OCI-LY7 (cell line): ENCODE measurements at regions not wholly inside any gene's neighbourhood (a gene's known extent, or its start where the extent isn't known, plus 50 kb on each side); places are given as distances from the start of the nearest gene placed in this dataset.

Source experiments
- BruUV-seq: library from RNA; stranded (reverse); fragments of 400-500 nt; replicated peaks from 2 replicates; lab custom pipeline; 2021; lab: Mats Ljungman, UMichigan
- CTCF ChIA-PET: fragments of 300-600 bp; sonication (Branson Sonifier 250); formaldehyde crosslinking; loops from one replicate; lab custom pipeline; 2022; ENCODE audit warnings: antibody characterized with exemption; ENCODE audit not compliant: unreplicated experiment; lab: Charles Lee
- POLR2A ChIA-PET: fragments of 300-600 bp; sonication (Branson Sonifier 250); formaldehyde crosslinking; loops from one replicate; lab custom pipeline; 2022; ENCODE audit warnings: antibody characterized with exemption; lab: Charles Lee
- DNase-seq: peaks from one replicate; pipeline ENCODE4 v3.0.0-alpha.2; 2015; ENCODE audit warnings: low spot score
- H2AFZ ChIP-seq: fragments of 200-600 bp; sonication (generic), shearing (Covaris generic); 2 replicates; pipeline ENCODE4 v1.6.1; 2014; ENCODE audit warnings: mild to moderate bottlenecking, antibody characterized with exemption, low read length, moderate library complexity
- H3K27ac ChIP-seq: fragments of 200-600 bp; sonication (generic); 2 replicates; pipeline ENCODE4 v1.5.1; 2014; ENCODE audit warnings: mixed run types, low read depth, mild to moderate bottlenecking, moderate library complexity, low read length, inconsistent platforms; ENCODE audit not compliant: poor library complexity, severe bottlenecking
- H3K36me3 ChIP-seq: fragments of 200-600 bp; sonication (generic); 2 replicates; pipeline ENCODE4 v1.6.1; 2014; ENCODE audit warnings: mild to moderate bottlenecking, antibody characterized with exemption, low read length, moderate library complexity, mixed read lengths; ENCODE audit not compliant: insufficient read depth
- H3K4me1 ChIP-seq: fragments of 200-600 bp; sonication (generic); 2 replicates; pipeline ENCODE4 v1.5.1; 2014; ENCODE audit warnings: mild to moderate bottlenecking, low read length; ENCODE audit not compliant: insufficient read depth, poor library complexity, severe bottlenecking
- H3K4me2 ChIP-seq: fragments of 200-600 bp; sonication (generic); 2 replicates; pipeline ENCODE4 v1.6.1; 2014; ENCODE audit warnings: mild to moderate bottlenecking, low read length
- H3K4me3 ChIP-seq: fragments of 200-600 bp; sonication (generic); 2 replicates; pipeline ENCODE4 v1.5.1; 2014; ENCODE audit warnings: mild to moderate bottlenecking, low read depth, low read length; ENCODE audit not compliant: poor library complexity, severe bottlenecking
- H3K79me2 ChIP-seq: fragments of 200-600 bp; sonication (generic); 2 replicates; pipeline ENCODE4 v1.6.1; 2016; ENCODE audit warnings: low read depth, mild to moderate bottlenecking, low read length, moderate library complexity, mixed read lengths; ENCODE audit not compliant: insufficient read depth
- H3K9me2 ChIP-seq: fragments of 200-600 bp; sonication (generic); 2 replicates; pipeline ENCODE4 v1.6.1; 2016; ENCODE audit warnings: mild to moderate bottlenecking, low read length, mixed read lengths; ENCODE audit not compliant: insufficient read depth
- H3K9me3 ChIP-seq: fragments of 200-600 bp; sonication (generic); 2 replicates; pipeline ENCODE4 v1.6.1; 2014; ENCODE audit warnings: mild to moderate bottlenecking, mixed run types, low read length, mixed read lengths
- H4K20me1 ChIP-seq: fragments of 200-600 bp; sonication (generic); 2 replicates; pipeline ENCODE4 v1.6.1; 2014; ENCODE audit warnings: mild to moderate bottlenecking, antibody characterized with exemption, low read length, moderate library complexity, mixed read lengths; ENCODE audit not compliant: insufficient read depth
- CTCF ChIP-seq: fragments of 200-600 bp; sonication (generic); conservative IDR thresholded peaks from 2 replicates; pipeline ENCODE4 v1.5.1; 2014; ENCODE audit warnings: mild to moderate bottlenecking, antibody characterized with exemption, low read length, moderate library complexity, mixed read lengths
- EZH2phosphoT487 ChIP-seq: fragments of 200-600 bp; sonication (generic); IDR thresholded peaks from 2 replicates; pipeline ENCODE4 v1.6.1; 2018; ENCODE audit warnings: low read depth, borderline replicate concordance, mild to moderate bottlenecking, mixed run types, antibody characterized with exemption, low read length, moderate library complexity, mixed read lengths
- intact Hi-C: fragments of 100-400 bp; cut with micrococcal nuclease; formaldehyde crosslinking; loops from one replicate; pipeline ENCODE4 v1.10.0; 2022; ENCODE audit not compliant: unreplicated experiment

GRCh38 chr13:44750630-44751029 is 174.5 kb upstream of the TSC22D1 start:
- Histone ChIP-seq H3K9me3 (no peaks in the 10 kb centered on the region), H3K4me1 (no peaks in the 10 kb centered on the region), H3K9me2 (no peaks in the 10 kb centered on the region), H3K4me2 (no peak overlapping the region), H3K79me2 (no peaks in the 10 kb centered on the region), H2AFZ (no peak overlapping the region), H3K36me3 (no peaks in the 10 kb centered on the region), H3K4me3 (no peak overlapping the region), H4K20me1 (no peaks in the 10 kb centered on the region), H3K27ac (no peak overlapping the region)
- BruUV-seq, result no TSS peak
- intact Hi-C loops, result no loop called here
- CTCF ChIA-PET, result no interaction called here
- POLR2A ChIA-PET, result no interaction called here
- TF ChIP-seq EZH2phosphoT487 (no peak), CTCF (no peak)
- DNase-seq, result no peak

GRCh38 chr13:44749906-44750305 is 173.8 kb upstream of the TSC22D1 start:
- no peaks in the 10 kb centered on the region for H3K9me2 ChIP-seq
- POLR2A ChIA-PET, result no interaction called here
- no peaks in the 10 kb centered on the region for H3K79me2 ChIP-seq
- no peak overlapping the region for H3K27ac ChIP-seq
- DNase-seq, result no peak
- CTCF ChIA-PET, result no interaction called here
- H3K9me3 ChIP-seq, result no peaks in the 10 kb centered on the region
- H2AFZ ChIP-seq, result no peak overlapping the region
- H4K20me1 ChIP-seq, result no peaks in the 10 kb centered on the region
- BruUV-seq, result no TSS peak
- no peaks in the 10 kb centered on the region for H3K4me1 ChIP-seq
- no peak overlapping the region for H3K4me2 ChIP-seq
- H3K4me3 ChIP-seq, result no peak overlapping the region
- intact Hi-C loops, result no loop called here
- TF ChIP-seq EZH2phosphoT487 (no peak), CTCF (no peak)
- H3K36me3 ChIP-seq, result no peaks in the 10 kb centered on the region

- intact Hi-C loops, result no loop called here
- CTCF ChIA-PET, result no interaction called here
These were observed 172.3 kb upstream of the TSC22D1 start for GRCh38 chr13:44748439-44748838.

More at GRCh38 chr13:44748439-44748838, 172.3 kb upstream of the TSC22D1 start:
- POLR2A ChIA-PET, result no interaction called here
- no peaks in the 10 kb centered on the region for H3K4me1 ChIP-seq
- no peaks in the 10 kb centered on the region for H3K9me3 ChIP-seq
- no peak for DNase-seq
- no peak overlapping the region for H3K4me2 ChIP-seq
- no peaks in the 10 kb centered on the region for H3K79me2 ChIP-seq
- H2AFZ ChIP-seq, result no peak overlapping the region
- TF ChIP-seq CTCF (no peak), EZH2phosphoT487 (no peak)
- H3K36me3 ChIP-seq, result no peaks in the 10 kb centered on the region
- no peak overlapping the region for H3K27ac ChIP-seq
- no peaks in the 10 kb centered on the region for H3K9me2 ChIP-seq
- no peak overlapping the region for H3K4me3 ChIP-seq
- H4K20me1 ChIP-seq, result no peaks in the 10 kb centered on the region
- no TSS peak for BruUV-seq
